ENCODE measurements at regions not wholly inside any gene's neighbourhood (a gene's known extent, or its start where the extent isn't known, plus 50 kb on each side); places are given as distances from the start of the nearest gene placed in this dataset.

DNA sequence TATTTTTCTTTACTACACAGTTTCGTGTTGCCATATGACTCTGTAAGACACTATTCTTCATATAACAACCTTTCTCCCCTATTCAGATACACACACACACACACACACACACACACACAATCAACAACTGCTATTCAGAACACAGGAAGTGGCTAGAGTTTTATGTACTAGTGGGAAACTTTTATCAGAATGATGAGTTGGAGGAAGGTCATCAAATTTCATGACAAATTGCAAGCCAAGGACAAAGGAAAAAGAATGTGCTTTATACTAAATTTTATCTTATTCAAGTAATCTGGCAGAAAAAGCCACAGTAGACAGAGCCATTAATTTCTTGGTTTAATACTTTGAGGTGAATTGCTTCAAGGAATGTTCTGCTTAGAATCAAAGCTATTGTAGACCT, 899.8 kb downstream of the ROBO2 start:
- Mint-ChIP-seq H3K36me3 (ENCODE audit: insufficient read depth in 2 of 2) (peaks cover 0 to 1% of the 10 kb centered on the region in 2 donors), H3K27ac (no peak overlapping the region), H3K27me3 (ENCODE audit: low read depth) (no peaks in the 10 kb centered on the region), H3K4me1 (ENCODE audit: low read depth) (no peaks in the 10 kb centered on the region), H3K9me3 (peaks cover 4 to 10% of the 10 kb centered on the region in 2 donors), H3K4me3 (no peak overlapping the region)
- DNase-seq: no peak
- ATAC-seq (replicated peaks in 1 of 2): no peak

DNA sequence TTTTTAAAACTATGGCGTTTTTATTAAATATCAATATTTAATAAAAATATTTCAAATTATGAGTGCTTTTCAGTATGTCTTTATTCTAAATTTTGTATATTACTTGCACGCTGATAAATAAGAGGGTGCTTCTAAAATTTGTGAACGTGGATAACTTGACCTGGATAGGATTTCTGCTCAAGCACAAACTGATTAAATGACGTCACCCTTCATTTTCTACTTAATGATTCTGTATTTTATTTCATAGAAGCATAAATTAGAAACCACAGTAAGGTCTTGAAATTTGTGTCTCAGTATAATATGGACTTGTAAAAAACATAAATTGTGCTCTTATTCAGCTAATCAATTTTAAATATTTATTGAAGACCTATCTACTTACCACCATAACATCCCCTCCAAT, 903.7 kb downstream of the ROBO2 start:
- Mint-ChIP-seq H3K4me3 (no peak overlapping the region), H3K27me3 (ENCODE audit: low read depth) (no peaks in the 10 kb centered on the region), H3K9me3 (peaks cover 4 to 5% of the 10 kb centered on the region in 2 donors), H3K36me3 (ENCODE audit: insufficient read depth in 2 of 2) (peaks cover 0 to 1% of the 10 kb centered on the region in 2 donors), H3K27ac (no peak overlapping the region), H3K4me1 (ENCODE audit: low read depth) (no peaks in the 10 kb centered on the region)
- DNase-seq: no peak
- ATAC-seq (replicated peaks in 1 of 2): no peak

- DNase-seq (no peak), ATAC-seq (replicated peaks in 1 of 2) (no peak)
Observed at GRCh38 chr3:77945320-77945719, 905.4 kb downstream of the ROBO2 start.

DNA sequence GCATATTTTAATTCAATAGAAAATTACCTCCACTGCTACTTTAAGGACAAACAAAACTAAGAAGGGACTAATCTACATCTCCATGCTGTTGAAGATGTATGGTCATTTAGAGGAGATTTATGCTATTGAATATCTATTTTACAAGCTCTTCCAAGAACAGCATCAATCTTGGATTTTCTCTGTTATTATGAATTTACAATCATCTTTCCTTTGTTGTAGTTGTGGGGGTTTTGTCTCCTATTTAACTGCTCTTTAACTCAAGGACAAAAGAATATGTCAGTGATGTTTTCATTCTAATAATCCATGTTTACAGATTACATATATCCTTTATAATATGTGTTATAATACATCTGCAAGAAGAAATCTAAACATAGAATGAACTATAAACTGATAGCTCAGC, 907.8 kb downstream of the ROBO2 start:
- H3K27ac Mint-ChIP-seq: no peak overlapping the region
- no peaks in the 10 kb centered on the region for H3K27me3 Mint-ChIP-seq (ENCODE audit: low read depth)
- peaks cover 6 to 9% of the 10 kb centered on the region in 2 donors for H3K9me3 Mint-ChIP-seq
- H3K36me3 Mint-ChIP-seq (ENCODE audit: insufficient read depth in 2 of 2): peaks cover 0 to 1% of the 10 kb centered on the region in 2 donors
- no peaks in the 10 kb centered on the region for H3K4me1 Mint-ChIP-seq (ENCODE audit: low read depth)
- no peak for ATAC-seq (replicated peaks in 1 of 2)
- DNase-seq: no peak
- H3K4me3 Mint-ChIP-seq: no peak overlapping the region

More at GRCh38 chr3:77945320-77945719, 905.4 kb downstream of the ROBO2 start:
- no peak overlapping the region for H3K4me3 Mint-ChIP-seq
- H3K27ac Mint-ChIP-seq: no peak overlapping the region
- H3K9me3 Mint-ChIP-seq: peaks cover 7 to 8% of the 10 kb centered on the region in 2 donors
- no peaks in the 10 kb centered on the region for H3K27me3 Mint-ChIP-seq (ENCODE audit: low read depth)
- peaks cover 0 to 1% of the 10 kb centered on the region in 2 donors for H3K36me3 Mint-ChIP-seq (ENCODE audit: insufficient read depth in 2 of 2)
- H3K4me1 Mint-ChIP-seq (ENCODE audit: low read depth): no peaks in the 10 kb centered on the region

GRCh38 chr3:77967621-77968020, 927.7 kb downstream of the ROBO2 start:
- Mint-ChIP-seq H3K36me3 (ENCODE audit: insufficient read depth in 2 of 2) (no peaks in the 10 kb centered on the region), H3K9me3 (peaks cover 5 to 7% of the 10 kb centered on the region in 2 donors), H3K4me1 (ENCODE audit: low read depth) (no peaks in the 10 kb centered on the region), H3K27ac (no peak overlapping the region), H3K4me3 (no peak overlapping the region), H3K27me3 (ENCODE audit: low read depth) (no peaks in the 10 kb centered on the region)
- DNase-seq (no peak), ATAC-seq (replicated peaks in 1 of 2) (no peak)

- no peaks in the 10 kb centered on the region for H3K4me1 Mint-ChIP-seq (ENCODE audit: low read depth)
Observed at GRCh38 chr3:77976079-77976478, 936.2 kb downstream of the ROBO2 start.

GRCh38 chr3:78003090-78003489, 963.2 kb downstream of the ROBO2 start:
- ATAC-seq (replicated peaks in 1 of 2) (no peak), DNase-seq (no peak)
- Mint-ChIP-seq H3K9me3 (peaks cover 22 to 23% of the 10 kb centered on the region in 2 donors), H3K27me3 (ENCODE audit: low read depth) (no peaks in the 10 kb centered on the region), H3K4me3 (no peak overlapping the region), H3K4me1 (ENCODE audit: low read depth) (no peaks in the 10 kb centered on the region), H3K36me3 (ENCODE audit: insufficient read depth in 2 of 2) (peaks cover 1 to 3% of the 10 kb centered on the region in 2 donors), H3K27ac (no peak overlapping the region)

More at GRCh38 chr3:77976079-77976478, 936.2 kb downstream of the ROBO2 start:
- no peak overlapping the region for H3K4me3 Mint-ChIP-seq
- H3K36me3 Mint-ChIP-seq (ENCODE audit: insufficient read depth in 2 of 2): no peaks in the 10 kb centered on the region
- DNase-seq (no peak), ATAC-seq (replicated peaks in 1 of 2) (no peak)
- no peaks in the 10 kb centered on the region for H3K27me3 Mint-ChIP-seq (ENCODE audit: low read depth)
- H3K9me3 Mint-ChIP-seq: peaks cover 2 to 11% of the 10 kb centered on the region in 2 donors
- no peak overlapping the region for H3K27ac Mint-ChIP-seq

GRCh38 chr3:78004571-78004970, 964.7 kb downstream of the ROBO2 start:
- no peak for ATAC-seq (replicated peaks in 1 of 2)
- Mint-ChIP-seq H3K4me1 (ENCODE audit: low read depth) (no peaks in the 10 kb centered on the region), H3K27me3 (ENCODE audit: low read depth) (no peaks in the 10 kb centered on the region)

GRCh38 chr3:78013653-78014052, 973.8 kb downstream of the ROBO2 start:
- H3K9me3 Mint-ChIP-seq: peaks cover 17 to 21% of the 10 kb centered on the region in 2 donors
- DNase-seq (no peak), ATAC-seq (replicated peaks in 1 of 2) (no peak)
- H3K36me3 Mint-ChIP-seq (ENCODE audit: insufficient read depth in 2 of 2): peaks cover 1 to 3% of the 10 kb centered on the region in 2 donors
- H3K4me1 Mint-ChIP-seq (ENCODE audit: low read depth): no peaks in the 10 kb centered on the region
- no peaks in the 10 kb centered on the region for H3K27me3 Mint-ChIP-seq (ENCODE audit: low read depth)
- no peak overlapping the region for H3K27ac Mint-ChIP-seq
- no peak overlapping the region for H3K4me3 Mint-ChIP-seq

More at GRCh38 chr3:78004571-78004970, 964.7 kb downstream of the ROBO2 start:
- Mint-ChIP-seq H3K9me3 (peaks cover 26 to 28% of the 10 kb centered on the region in 2 donors), H3K27ac (no peak overlapping the region), H3K4me3 (no peak overlapping the region), H3K36me3 (ENCODE audit: insufficient read depth in 2 of 2) (peaks cover 4 to 5% of the 10 kb centered on the region in 2 donors)
- no peak for DNase-seq

- Mint-ChIP-seq H3K27me3 (ENCODE audit: low read depth) (no peaks in the 10 kb centered on the region), H3K4me1 (ENCODE audit: low read depth) (no peaks in the 10 kb centered on the region), H3K9me3 (peaks cover 13 to 17% of the 10 kb centered on the region in 2 donors), H3K27ac (no peak overlapping the region), H3K4me3 (no peak overlapping the region), H3K36me3 (ENCODE audit: insufficient read depth in 2 of 2) (no peaks in the 10 kb centered on the region)
- ATAC-seq (replicated peaks in 1 of 2): no peak
- DNase-seq: no peak
Observed at GRCh38 chr3:78015856-78016255, 976.0 kb downstream of the ROBO2 start.

- peaks cover 0 to 5% of the 10 kb centered on the region in 2 donors for H3K36me3 Mint-ChIP-seq (ENCODE audit: insufficient read depth in 2 of 2)
- DNase-seq (no peak), ATAC-seq (replicated peaks in 1 of 2) (no peak)
- H3K4me3 Mint-ChIP-seq: no peak overlapping the region
- H3K27ac Mint-ChIP-seq: no peak overlapping the region
- no peaks in the 10 kb centered on the region for H3K27me3 Mint-ChIP-seq (ENCODE audit: low read depth)
- peaks cover 11 to 15% of the 10 kb centered on the region in 2 donors for H3K9me3 Mint-ChIP-seq
- H3K4me1 Mint-ChIP-seq (ENCODE audit: low read depth): no peaks in the 10 kb centered on the region
Observed at GRCh38 chr3:78021710-78022109, 981.8 kb downstream of the ROBO2 start.

- Mint-ChIP-seq H3K36me3 (ENCODE audit: insufficient read depth in 2 of 2) (peaks cover 0 to 5% of the 10 kb centered on the region in 2 donors), H3K27ac (no peak overlapping the region), H3K9me3 (peaks cover 11 to 15% of the 10 kb centered on the region in 2 donors), H3K27me3 (ENCODE audit: low read depth) (no peaks in the 10 kb centered on the region), H3K4me1 (ENCODE audit: low read depth) (no peaks in the 10 kb centered on the region), H3K4me3 (no peak overlapping the region)
- DNase-seq (no peak), ATAC-seq (replicated peaks in 1 of 2) (no peak)
Observed at GRCh38 chr3:78022232-78022631, 982.3 kb downstream of the ROBO2 start.

DNA sequence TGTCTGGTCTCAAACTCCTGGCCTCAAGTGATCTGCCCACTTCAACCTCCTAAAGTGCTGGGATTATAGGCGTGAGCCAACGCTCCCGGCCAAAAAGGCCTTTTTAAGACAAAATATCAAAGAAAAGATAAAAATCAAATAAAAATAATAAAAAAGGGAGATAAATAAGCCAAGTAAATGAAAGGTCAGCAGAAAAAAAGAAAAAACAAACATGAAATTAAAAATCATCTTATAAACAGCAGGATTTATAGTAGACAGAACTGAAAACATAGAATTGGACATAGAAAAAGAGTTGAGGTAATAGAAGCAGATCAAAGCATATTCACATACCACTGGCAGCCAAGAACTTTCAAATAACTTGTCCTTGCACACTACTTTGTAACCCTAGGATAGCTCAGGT, 983.4 kb downstream of the ROBO2 start:
- Mint-ChIP-seq H3K9me3 (peaks cover 11 to 15% of the 10 kb centered on the region in 2 donors), H3K36me3 (ENCODE audit: insufficient read depth in 2 of 2) (peaks cover 0 to 5% of the 10 kb centered on the region in 2 donors), H3K4me1 (ENCODE audit: low read depth) (no peaks in the 10 kb centered on the region), H3K27ac (no peak overlapping the region), H3K4me3 (no peak overlapping the region), H3K27me3 (ENCODE audit: low read depth) (no peaks in the 10 kb centered on the region)
- no peak for ATAC-seq (replicated peaks in 1 of 2)
- no peak for DNase-seq

DNA sequence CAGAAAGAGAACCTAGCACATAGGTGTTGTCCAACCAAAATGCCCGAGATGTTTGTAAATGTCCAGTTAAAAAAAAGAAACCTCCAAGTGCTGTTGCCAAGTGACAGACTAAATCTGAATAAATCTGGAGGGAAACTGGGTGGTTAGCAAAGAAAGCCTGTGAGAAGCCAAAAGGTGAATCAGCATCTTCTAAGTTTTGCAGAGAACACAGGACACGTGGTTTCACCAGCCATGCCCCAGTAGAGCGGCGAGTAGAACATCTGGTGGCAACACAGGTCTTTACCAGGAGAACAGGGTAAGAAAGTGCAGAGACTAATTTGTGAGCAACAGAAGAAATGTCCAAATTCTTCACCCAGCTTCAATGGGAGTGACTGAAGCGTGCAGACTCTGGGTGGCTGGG, 986.0 kb downstream of the ROBO2 start:
- Mint-ChIP-seq H3K27ac (no peak overlapping the region), H3K36me3 (ENCODE audit: insufficient read depth in 2 of 2) (peaks cover 0 to 5% of the 10 kb centered on the region in 2 donors), H3K4me1 (ENCODE audit: low read depth) (no peaks in the 10 kb centered on the region), H3K9me3 (peaks cover 8 to 10% of the 10 kb centered on the region in 2 donors), H3K27me3 (ENCODE audit: low read depth) (no peaks in the 10 kb centered on the region), H3K4me3 (no peak overlapping the region)
- DNase-seq (no peak), ATAC-seq (replicated peaks in 1 of 2) (no peak)
